Skeletal muscle tissue (tissue), 3 donors: ENCODE measurements at regions not wholly inside any gene's neighbourhood (a gene's known extent, or its start where the extent isn't known, plus 50 kb on each side); places are given as distances from the start of the nearest gene placed in this dataset.

Source experiments
- H3K27ac ChIP-seq: one replicate; pipeline ENCODE4 v1.7.0; 2013; ENCODE audit warnings: mild to moderate bottlenecking, low read depth, low read length, inconsistent platforms
- H3K27me3 ChIP-seq, 3 donors: one replicate each; pipeline ENCODE4 v1.7.0; 2013; ENCODE audit warnings: low read length in 3 of 3; ENCODE audit not compliant: control insufficient read depth in 3 of 3, insufficient read depth in 3 of 3
- H3K36me3 ChIP-seq, 3 donors: one replicate each; pipeline ENCODE4 v1.7.0; 2013; ENCODE audit warnings: low read length in 3 of 3; ENCODE audit not compliant: control insufficient read depth in 3 of 3, insufficient read depth in 3 of 3
- H3K4me1 ChIP-seq, 3 donors: one replicate each; pipeline ENCODE4 v1.7.0; 2013; ENCODE audit warnings: low read length in 3 of 3, mild to moderate bottlenecking in 3 of 3; ENCODE audit not compliant: control insufficient read depth in 3 of 3, insufficient read depth in 3 of 3
- H3K4me3 ChIP-seq, 3 donors: one replicate each; pipeline ENCODE4 v1.7.0; 2013; ENCODE audit warnings: low read length in 3 of 3
- H3K9ac ChIP-seq, 3 donors: one replicate each; pipeline ENCODE4 v1.7.0; 2013; ENCODE audit warnings: low read length in 3 of 3, mild to moderate bottlenecking in 3 of 3, moderate library complexity in 2 of 3, low read depth in 1 of 3
- H3K9me3 ChIP-seq, 3 donors: one replicate each; pipeline ENCODE4 v1.7.0; 2013; ENCODE audit warnings: low read length in 3 of 3; ENCODE audit not compliant: control insufficient read depth in 3 of 3
- donor health status: Osteomylitis.

- no peak overlapping the region for H3K4me3 ChIP-seq
- H3K4me1 ChIP-seq: peaks cover 14 to 16% (median 16%) of the 10 kb centered on the region in 3 donors
- H3K9ac ChIP-seq: no peak overlapping the region
- H3K27me3 ChIP-seq: no peaks in the 10 kb centered on the region
- H3K27ac ChIP-seq: no peak overlapping the region
- no peaks in the 10 kb centered on the region for H3K9me3 ChIP-seq
- no peaks in the 10 kb centered on the region for H3K36me3 ChIP-seq
Observed at GRCh38 chr1:56442290-56442877, 137.0 kb downstream of the PLPP3 start.

DNA sequence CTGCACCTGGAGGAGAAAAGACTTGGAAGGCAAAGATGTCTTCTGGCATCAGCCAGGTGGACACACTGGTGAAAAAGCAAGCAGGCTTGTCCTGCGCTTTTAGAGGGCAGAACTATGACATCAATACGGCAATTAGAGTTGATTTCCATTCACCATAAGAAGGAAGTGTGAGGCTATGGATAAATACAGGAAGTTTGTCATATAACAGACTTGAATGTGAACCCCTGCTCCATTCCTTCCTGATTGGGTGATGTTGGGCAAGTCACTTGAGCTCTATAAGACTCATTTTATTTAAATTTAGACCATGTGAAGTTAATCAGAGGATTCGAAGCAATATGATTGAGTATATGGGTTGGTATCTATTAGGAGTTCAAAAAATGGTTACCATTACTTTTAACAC lies 137.8 kb downstream of the PLPP3 start:
- Histone ChIP-seq H3K4me3 (no peak overlapping the region), H3K9me3 (no peaks in the 10 kb centered on the region), H3K9ac (no peak overlapping the region), H3K4me1 (peaks cover 6 to 10% (median 9%) of the 10 kb centered on the region in 3 donors), H3K27ac (no peak overlapping the region), H3K36me3 (no peaks in the 10 kb centered on the region), H3K27me3 (no peaks in the 10 kb centered on the region)

DNA sequence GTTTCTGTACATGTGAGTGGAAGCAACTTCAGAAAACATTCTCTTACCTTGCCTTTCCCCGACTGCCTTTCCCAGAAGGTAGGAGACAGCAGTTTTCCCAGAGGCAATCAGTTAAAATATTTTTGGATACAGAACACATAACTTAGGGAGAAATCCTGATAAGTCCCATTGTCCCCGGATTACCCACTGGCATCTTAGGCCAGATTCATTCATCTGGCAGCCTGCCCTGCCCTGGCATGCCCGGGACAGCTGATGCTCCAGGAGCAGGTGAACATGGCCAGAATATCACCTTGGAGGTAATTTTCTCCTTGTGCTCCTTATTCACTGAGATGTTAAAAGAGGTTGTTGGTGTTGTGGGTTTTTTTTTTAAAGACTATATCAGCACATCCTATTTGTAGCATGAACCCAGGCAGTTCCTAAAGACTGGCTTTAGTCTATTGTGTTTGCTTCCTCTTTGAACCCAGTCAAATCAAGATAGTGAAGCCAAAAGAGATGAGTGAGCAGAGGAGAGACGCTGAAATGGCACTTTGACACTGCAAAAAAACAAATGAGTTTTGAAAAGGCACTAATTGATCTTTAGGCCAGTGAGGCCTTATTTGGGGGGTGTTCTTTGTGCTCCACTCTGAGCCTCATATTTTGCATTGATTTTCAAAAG lies 139.6 kb downstream of the PLPP3 start:
- Histone ChIP-seq H3K27me3 (no peaks in the 10 kb centered on the region), H3K36me3 (no peaks in the 10 kb centered on the region), H3K4me3 (no peak overlapping the region), H3K4me1 (peaks cover 3 to 6% (median 5%) of the 10 kb centered on the region in 3 donors), H3K27ac (no peak overlapping the region), H3K9ac (no peak overlapping the region), H3K9me3 (no peaks in the 10 kb centered on the region)

GRCh38 chr1:56438901-56439551 lies 140.3 kb downstream of the PLPP3 start:
- Histone ChIP-seq H3K36me3 (no peaks in the 10 kb centered on the region), H3K4me1 (peaks cover 3 to 6% (median 5%) of the 10 kb centered on the region in 3 donors), H3K27me3 (no peaks in the 10 kb centered on the region), H3K27ac (no peak overlapping the region), H3K9me3 (no peaks in the 10 kb centered on the region), H3K4me3 (no peak overlapping the region), H3K9ac (no peak overlapping the region)

DNA sequence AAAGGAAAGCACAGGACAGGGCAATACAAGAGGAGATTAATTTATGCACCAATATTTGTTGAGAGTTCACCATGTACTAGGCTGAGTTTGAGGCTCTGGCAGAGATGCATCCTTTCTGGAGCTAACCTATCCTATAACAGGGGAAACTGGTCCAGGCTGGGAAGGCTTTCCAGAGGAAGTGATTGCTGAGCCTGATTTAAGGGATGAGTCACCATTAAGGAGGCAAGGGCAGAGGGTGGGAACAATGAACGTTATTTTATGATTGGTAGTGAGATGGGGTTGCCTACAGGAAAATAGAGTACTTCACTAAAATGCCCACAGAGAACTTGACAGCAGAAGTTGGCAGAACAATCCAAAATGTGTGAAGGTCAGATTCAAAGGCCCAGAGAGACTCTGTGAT lies 141.4 kb downstream of the PLPP3 start:
- Histone ChIP-seq H3K9ac (no peak overlapping the region), H3K4me3 (no peak overlapping the region), H3K4me1 (peaks cover 3 to 7% (median 5%) of the 10 kb centered on the region in 3 donors), H3K36me3 (no peaks in the 10 kb centered on the region), H3K27me3 (no peaks in the 10 kb centered on the region), H3K9me3 (no peaks in the 10 kb centered on the region), H3K27ac (no peak overlapping the region)

DNA sequence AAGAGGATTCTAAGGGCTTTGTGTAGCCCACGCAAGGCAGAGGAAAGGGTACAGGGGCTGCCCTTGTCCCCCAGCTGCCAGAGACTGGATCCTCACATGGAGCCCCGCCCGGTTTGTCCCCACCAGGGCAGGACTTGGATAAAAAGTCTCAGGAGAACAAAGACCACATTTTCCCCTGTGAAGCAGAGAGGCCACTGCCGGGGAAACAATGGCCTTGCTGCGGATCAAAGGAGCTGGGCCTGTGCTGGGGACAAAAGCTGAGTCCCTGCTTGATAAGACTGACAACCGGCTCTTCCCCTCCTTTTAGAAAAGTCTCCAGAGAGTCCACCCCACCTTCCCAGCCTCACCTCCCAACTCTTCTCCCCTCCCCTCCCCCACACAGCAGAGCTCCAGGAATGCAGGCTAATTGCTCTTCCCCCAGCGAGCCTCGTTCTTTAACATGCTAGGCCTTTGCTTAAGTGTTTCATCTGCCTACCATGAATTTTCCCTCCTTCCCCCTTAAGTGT lies 142.4 kb downstream of the PLPP3 start:
- Histone ChIP-seq H3K4me3 (no peak overlapping the region), H3K36me3 (no peaks in the 10 kb centered on the region), H3K27me3 (no peaks in the 10 kb centered on the region), H3K27ac (no peak overlapping the region), H3K9ac (no peak overlapping the region), H3K9me3 (no peaks in the 10 kb centered on the region), H3K4me1 (peaks cover 11 to 14% (median 13%) of the 10 kb centered on the region in 3 donors)

- Histone ChIP-seq H3K9me3 (no peaks in the 10 kb centered on the region), H3K9ac (no peak overlapping the region), H3K27ac (no peak overlapping the region), H3K36me3 (no peaks in the 10 kb centered on the region), H3K4me1 (peaks cover 11 to 14% (median 13%) of the 10 kb centered on the region in 3 donors), H3K4me3 (no peak overlapping the region), H3K27me3 (no peaks in the 10 kb centered on the region)
Observed at GRCh38 chr1:56436296-56436695, 143.1 kb downstream of the PLPP3 start.

- no peak overlapping the region for H3K9ac ChIP-seq
- H3K4me1 ChIP-seq: peaks cover 11 to 14% (median 13%) of the 10 kb centered on the region in 3 donors
- no peaks in the 10 kb centered on the region for H3K27me3 ChIP-seq
- H3K36me3 ChIP-seq: no peaks in the 10 kb centered on the region
- no peak overlapping the region for H3K4me3 ChIP-seq
- H3K9me3 ChIP-seq: no peaks in the 10 kb centered on the region
- H3K27ac ChIP-seq: no peak overlapping the region
Observed at GRCh38 chr1:56435434-56436262, 143.7 kb downstream of the PLPP3 start.

DNA sequence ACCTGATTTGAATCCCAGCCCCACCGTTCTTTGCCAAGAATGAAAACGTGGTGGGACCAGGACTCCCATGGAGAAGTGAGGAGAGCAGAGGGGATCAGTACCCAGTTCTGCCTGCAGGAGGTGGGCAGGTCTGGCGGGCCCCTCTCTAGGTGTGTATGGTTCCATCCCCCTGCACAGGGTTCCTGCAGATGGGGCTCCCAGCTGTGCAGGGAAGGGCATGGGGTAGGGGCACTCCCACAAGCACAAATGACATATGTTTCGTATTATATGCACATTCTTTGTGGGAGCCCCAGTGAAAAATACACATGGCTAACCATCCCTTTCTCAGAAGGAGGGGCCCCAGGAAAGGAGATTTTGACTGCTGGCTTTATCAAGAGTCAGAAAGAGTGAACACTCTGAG lies 144.6 kb downstream of the PLPP3 start:
- Histone ChIP-seq H3K9ac (no peak overlapping the region), H3K36me3 (no peaks in the 10 kb centered on the region), H3K4me1 (peaks cover 8 to 14% (median 13%) of the 10 kb centered on the region in 3 donors), H3K27me3 (no peaks in the 10 kb centered on the region), H3K9me3 (no peaks in the 10 kb centered on the region), H3K4me3 (no peak overlapping the region), H3K27ac (no peak overlapping the region)
